Mesenchymal stem cell (in vitro differentiated cells and primary cell): ENCODE measurements at regions not wholly inside any gene's neighbourhood (a gene's known extent, or its start where the extent isn't known, plus 50 kb on each side); places are given as distances from the start of the nearest gene placed in this dataset.

Source experiments
- DNase-seq: peaks from one replicate; pipeline ENCODE4 v3.0.0-alpha.2; 2013
- H2AFZ ChIP-seq: one replicate; pipeline ENCODE4 v1.6.1; 2013; ENCODE audit warnings: low read depth, mild to moderate bottlenecking, control low read depth, inconsistent platforms, low read length, moderate library complexity
- H2AK5ac ChIP-seq: 2 replicates; pipeline ENCODE4 v1.6.1; 2013; ENCODE audit warnings: low read length, moderate library complexity, mild to moderate bottlenecking, inconsistent platforms; ENCODE audit not compliant: severe bottlenecking
- H2BK120ac ChIP-seq: one replicate; pipeline ENCODE4 v1.6.1; 2013; ENCODE audit warnings: low read depth, mild to moderate bottlenecking, inconsistent platforms, low read length, moderate library complexity
- H2BK12ac ChIP-seq, 2 experiments: one replicate each; pipeline ENCODE4 v1.6.1; 2013; ENCODE audit warnings: inconsistent platforms in 2 of 2, low read length in 2 of 2, mild to moderate bottlenecking in 2 of 2, moderate library complexity in 2 of 2, control low read depth in 1 of 2
- H2BK15ac ChIP-seq: one replicate; pipeline ENCODE4 v1.6.1; 2013; ENCODE audit warnings: mild to moderate bottlenecking, low read depth, inconsistent platforms; ENCODE audit not compliant: poor library complexity, severe bottlenecking
- H2BK5ac ChIP-seq: 2 replicates; pipeline ENCODE4 v1.6.1; 2013; ENCODE audit warnings: low read depth, mild to moderate bottlenecking, low read length, control low read depth, inconsistent platforms; ENCODE audit not compliant: poor library complexity, severe bottlenecking
- H3K14ac ChIP-seq, 2 experiments: one replicate each; pipeline ENCODE4 v1.6.1; 2013; ENCODE audit warnings: inconsistent platforms in 2 of 2, low read length in 2 of 2, control low read depth in 1 of 2, mild to moderate bottlenecking in 1 of 2, moderate library complexity in 1 of 2
- H3K18ac ChIP-seq, 2 experiments: one replicate each; pipeline ENCODE4 v1.6.1; 2013; ENCODE audit warnings: inconsistent platforms in 2 of 2, low read length in 2 of 2, control low read depth in 1 of 2, low read depth in 1 of 2, mild to moderate bottlenecking in 1 of 2
- H3K23ac ChIP-seq, 2 experiments: one replicate each; pipeline ENCODE4 v1.6.1; 2013; ENCODE audit warnings: inconsistent platforms in 2 of 2, low read length in 2 of 2, mild to moderate bottlenecking in 2 of 2, moderate library complexity in 2 of 2, control low read depth in 1 of 2
- H3K27ac ChIP-seq: 2 replicates; pipeline ENCODE4 v1.5.1; 2013; ENCODE audit warnings: mild to moderate bottlenecking, moderate library complexity, low read length, control low read depth, inconsistent platforms; ENCODE audit not compliant: poor library complexity, severe bottlenecking
- H3K27me3 ChIP-seq, 2 experiments: 2 replicates each; pipeline versions ENCODE4 v1.6.1 to v1.7.0; 2013; ENCODE audit warnings: low read length in 2 of 2, mild to moderate bottlenecking in 2 of 2, moderate library complexity in 2 of 2, control low read depth in 1 of 2, inconsistent platforms in 1 of 2; ENCODE audit not compliant: control insufficient read depth in 1 of 2, insufficient read depth in 1 of 2
- H3K36me3 ChIP-seq, 2 experiments: 2 replicates each; pipeline versions ENCODE4 v1.6.1 to v1.7.0; 2013; ENCODE audit warnings: low read length in 2 of 2, control low read depth in 1 of 2, inconsistent platforms in 1 of 2, low read depth in 1 of 2, mild to moderate bottlenecking in 1 of 2; ENCODE audit not compliant: insufficient read depth in 2 of 2, control insufficient read depth in 1 of 2
- H3K4ac ChIP-seq, 2 experiments: one replicate each; pipeline ENCODE4 v1.6.1; 2013; ENCODE audit warnings: inconsistent platforms in 2 of 2, low read length in 2 of 2, mild to moderate bottlenecking in 2 of 2, moderate library complexity in 2 of 2, control low read depth in 1 of 2, low read depth in 1 of 2
- H3K4me1 ChIP-seq: 2 replicates; pipeline ENCODE4 v1.6.1; 2013; ENCODE audit warnings: low read depth, low read length, control low read depth; ENCODE audit not compliant: control insufficient read depth, insufficient read depth
- H3K4me2 ChIP-seq: 2 replicates; pipeline ENCODE4 v1.6.1; 2013; ENCODE audit warnings: low read length, mild to moderate bottlenecking, inconsistent platforms; ENCODE audit not compliant: poor library complexity, severe bottlenecking
- H3K4me3 ChIP-seq, 2 experiments: 2 replicates each; pipeline versions ENCODE4 v1.5.1 to v1.7.0; 2013; ENCODE audit warnings: low read length in 2 of 2, mild to moderate bottlenecking in 2 of 2, control low read depth in 1 of 2, low read depth in 1 of 2; ENCODE audit not compliant: insufficient read depth in 1 of 2
- H3K79me1 ChIP-seq: replicated peaks from 2 replicates; pipeline ENCODE4 v1.6.1; 2013; ENCODE audit warnings: mild to moderate bottlenecking, control low read depth, low read length, inconsistent platforms; ENCODE audit not compliant: poor library complexity, severe bottlenecking
- H3K9ac ChIP-seq: 2 replicates; pipeline ENCODE4 v1.7.0; 2013; ENCODE audit warnings: mild to moderate bottlenecking, low read length, moderate library complexity
- H3K9me3 ChIP-seq: 2 replicates; pipeline ENCODE4 v1.7.0; 2013; ENCODE audit warnings: mild to moderate bottlenecking, low read length; ENCODE audit not compliant: control insufficient read depth
- H4K8ac ChIP-seq: one replicate; pipeline ENCODE4 v1.6.1; 2013; ENCODE audit warnings: inconsistent platforms, mild to moderate bottlenecking, low read length, moderate library complexity
- H4K91ac ChIP-seq: one replicate; pipeline ENCODE4 v1.6.1; 2013; ENCODE audit warnings: mild to moderate bottlenecking, low read length, inconsistent platforms
- WGBS: methylation state at CpG from one replicate; pipeline ENCODE4 v1.1.7; 2013; ENCODE audit warnings: mixed read lengths; 5-methylcytosine and 5-hydroxymethylcytosine counted together

- H2BK12ac ChIP-seq = no peak overlapping the region
- H4K8ac ChIP-seq = no peak overlapping the region
- no peak overlapping the region for H2AK5ac ChIP-seq
- no peak for DNase-seq
- H4K91ac ChIP-seq = no peak overlapping the region
- H3K27me3 ChIP-seq = no peaks in the 10 kb centered on the region
- H3K23ac ChIP-seq = no peak overlapping the region
- no peak overlapping the region for H3K4me3 ChIP-seq
- H2BK120ac ChIP-seq = no peak overlapping the region
- H3K27ac ChIP-seq = no peak overlapping the region
- H2BK15ac ChIP-seq = no peak overlapping the region
- no peak overlapping the region for H3K9ac ChIP-seq
- WGBS = 84% methylated on average over 2 of the region's 3 CpGs
- no peak overlapping the region for H3K18ac ChIP-seq
- H3K14ac ChIP-seq = no peak overlapping the region
- no peaks in the 10 kb centered on the region for H3K4me1 ChIP-seq
- H2BK5ac ChIP-seq = no peak overlapping the region
- H2AFZ ChIP-seq = no peak overlapping the region
- H3K4me2 ChIP-seq = no peak overlapping the region
- H3K4ac ChIP-seq = no peak overlapping the region
- no peaks in the 10 kb centered on the region for H3K9me3 ChIP-seq
- H3K79me1 ChIP-seq = no peaks in the 10 kb centered on the region
- no peaks in the 10 kb centered on the region for H3K36me3 ChIP-seq
These were observed 781.6 kb downstream of the ADGRL2 start for GRCh38 chr1:82582347-82582746.

GRCh38 chr1:82578086-82578726 is 777.5 kb downstream of the ADGRL2 start:
- no peak overlapping the region for H3K4me3 ChIP-seq
- H2BK120ac ChIP-seq = no peak overlapping the region
- no peak overlapping the region for H3K27ac ChIP-seq
- H3K4ac ChIP-seq = no peak overlapping the region
- no peak overlapping the region for H2BK12ac ChIP-seq
- H3K23ac ChIP-seq = no peak overlapping the region
- H3K36me3 ChIP-seq = no peaks in the 10 kb centered on the region
- H4K8ac ChIP-seq = no peak overlapping the region
- no peak overlapping the region for H2BK5ac ChIP-seq
- H4K91ac ChIP-seq = no peak overlapping the region
- no CpG with 5 or more reads among the region's 3 CpGs for WGBS
- H2AFZ ChIP-seq = no peak overlapping the region
- no peaks in the 10 kb centered on the region for H3K9me3 ChIP-seq
- H3K14ac ChIP-seq = no peak overlapping the region
- no peak for DNase-seq
- H2AK5ac ChIP-seq = no peak overlapping the region
- no peak overlapping the region for H3K4me2 ChIP-seq
- H3K27me3 ChIP-seq = no peaks in the 10 kb centered on the region
- no peaks in the 10 kb centered on the region for H3K79me1 ChIP-seq
- H3K9ac ChIP-seq = no peak overlapping the region
- H3K18ac ChIP-seq = no peak overlapping the region
- H3K4me1 ChIP-seq = no peaks in the 10 kb centered on the region
- H2BK15ac ChIP-seq = no peak overlapping the region

GRCh38 chr1:82567348-82567747 is 766.6 kb downstream of the ADGRL2 start:
- Histone ChIP-seq H2AK5ac (no peak overlapping the region), H2BK5ac (no peak overlapping the region), H2BK120ac (no peak overlapping the region), H3K23ac (no peak overlapping the region), H3K4me2 (no peak overlapping the region), H4K8ac (no peak overlapping the region), H3K4me3 (no peak overlapping the region), H3K18ac (no peak overlapping the region), H3K14ac (no peak overlapping the region), H2BK15ac (no peak overlapping the region), H4K91ac (no peak overlapping the region), H3K79me1 (no peaks in the 10 kb centered on the region), H3K27me3 (no peaks in the 10 kb centered on the region), H2BK12ac (no peak overlapping the region), H3K4me1 (no peaks in the 10 kb centered on the region), H2AFZ (no peak overlapping the region), H3K4ac (no peak overlapping the region), H3K27ac (no peak overlapping the region), H3K9me3 (no peaks in the 10 kb centered on the region), H3K9ac (no peak overlapping the region), H3K36me3 (no peaks in the 10 kb centered on the region)
- no peak for DNase-seq
- 98% methylated on average over 2 of the region's 3 CpGs for WGBS

GRCh38 chr1:82565546-82565945 is 764.8 kb downstream of the ADGRL2 start:
- Histone ChIP-seq H4K91ac (no peak overlapping the region), H2BK15ac (no peak overlapping the region), H3K79me1 (no peaks in the 10 kb centered on the region), H2AFZ (no peak overlapping the region), H3K23ac (no peak overlapping the region), H2BK120ac (no peak overlapping the region), H3K4me2 (no peak overlapping the region), H3K27ac (peak overlapping the region; percentile 83), H2AK5ac (no peak overlapping the region), H2BK12ac (peak overlapping the region in 1 of 2 experiments; percentile 49), H3K4me1 (no peaks in the 10 kb centered on the region), H3K36me3 (no peaks in the 10 kb centered on the region), H3K14ac (no peak overlapping the region), H4K8ac (no peak overlapping the region), H3K18ac (peak overlapping the region; percentile 59 to 64), H3K27me3 (no peaks in the 10 kb centered on the region), H3K9me3 (no peaks in the 10 kb centered on the region), H2BK5ac (no peak overlapping the region), H3K4ac (no peak overlapping the region), H3K9ac (peak overlapping the region; percentile 47), H3K4me3 (peak overlapping the region in 1 of 2 experiments; percentile 8)
- WGBS = 64% methylated on average over 5 of the region's 6 CpGs
- no peak for DNase-seq
